GM18526 (cell line): ENCODE measurements at regions not wholly inside any gene's neighbourhood (a gene's known extent, or its start where the extent isn't known, plus 50 kb on each side); places are given as distances from the start of the nearest gene placed in this dataset.

Experiments used
- POLR2A ChIP-seq: IDR thresholded peaks from 3 replicates; pipeline ENCODE4 v1.6.1; 2011; ENCODE audit not compliant: insufficient read length; ENCODE audit errors: extremely low read depth

GRCh38 chr20:41902346-41902745 is 284.2 kb upstream of the CHD6 start:
- TF ChIP-seq POLR2A: no peak

- no peak for TF ChIP-seq POLR2A
Measured at GRCh38 chr20:41900201-41900691, 282.1 kb upstream of the CHD6 start.

- no peak for TF ChIP-seq POLR2A
Measured at GRCh38 chr20:41897708-41898107, 279.5 kb upstream of the CHD6 start.

GRCh38 chr20:41895241-41896032 is 277.3 kb upstream of the CHD6 start:
- TF ChIP-seq POLR2A: no peak

- TF ChIP-seq POLR2A: no peak
Measured at GRCh38 chr20:41894255-41894963, 276.2 kb upstream of the CHD6 start.

GRCh38 chr20:41892031-41892430 is 273.9 kb upstream of the CHD6 start:
- no peak for TF ChIP-seq POLR2A

- TF ChIP-seq POLR2A: no peak
Measured at GRCh38 chr20:41889844-41890224, 271.7 kb upstream of the CHD6 start.

GRCh38 chr20:41889126-41889843 is 271.1 kb upstream of the CHD6 start:
- TF ChIP-seq POLR2A: no peak

GRCh38 chr20:41888434-41888833 is 270.3 kb upstream of the CHD6 start:
- TF ChIP-seq POLR2A: no peak

GRCh38 chr20:41887500-41887899 is 269.3 kb upstream of the CHD6 start:
- TF ChIP-seq POLR2A: no peak

GRCh38 chr20:41881466-41882046 is 263.4 kb upstream of the CHD6 start:
- TF ChIP-seq POLR2A: no peak

GRCh38 chr20:41879123-41879522 is 260.9 kb upstream of the CHD6 start:
- TF ChIP-seq POLR2A: no peak

- no peak for TF ChIP-seq POLR2A
Measured at GRCh38 chr20:41877911-41878310, 259.7 kb upstream of the CHD6 start.

GRCh38 chr20:41874658-41875057 is 256.5 kb upstream of the CHD6 start:
- no peak for TF ChIP-seq POLR2A

GRCh38 chr20:41872930-41873329 is 254.8 kb upstream of the CHD6 start:
- TF ChIP-seq POLR2A: no peak
